Ammon's horn (tissue), 1 donor: ENCODE measurements at regions not wholly inside any gene's neighbourhood (a gene's known extent, or its start where the extent isn't known, plus 50 kb on each side); places are given as distances from the start of the nearest gene placed in this dataset.

Experiments used
- DNase-seq: peaks from one replicate; pipeline ENCODE4 v3.0.0-alpha.2; 2016; ENCODE audit warnings: low spot score

DNA sequence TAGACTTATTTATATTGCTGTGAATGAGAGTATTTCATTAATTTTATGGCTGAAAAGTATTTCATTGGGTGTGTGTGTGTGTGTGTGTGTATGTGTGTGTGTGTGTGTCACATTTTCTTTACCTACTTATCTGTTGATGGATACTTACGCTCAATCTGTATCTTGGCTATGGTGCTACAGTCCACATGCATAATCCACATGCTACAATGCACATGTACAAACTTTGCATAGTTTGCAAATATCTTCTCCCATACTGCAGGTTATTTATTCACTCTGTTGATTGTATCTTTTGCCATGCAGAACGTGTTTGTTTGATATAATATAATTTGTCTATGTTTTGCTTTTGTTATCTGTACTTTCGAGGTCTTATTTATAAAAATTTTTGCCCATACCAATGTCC, 167.8 kb downstream of the RAB28 start:
- DNase-seq = no peak

DNA sequence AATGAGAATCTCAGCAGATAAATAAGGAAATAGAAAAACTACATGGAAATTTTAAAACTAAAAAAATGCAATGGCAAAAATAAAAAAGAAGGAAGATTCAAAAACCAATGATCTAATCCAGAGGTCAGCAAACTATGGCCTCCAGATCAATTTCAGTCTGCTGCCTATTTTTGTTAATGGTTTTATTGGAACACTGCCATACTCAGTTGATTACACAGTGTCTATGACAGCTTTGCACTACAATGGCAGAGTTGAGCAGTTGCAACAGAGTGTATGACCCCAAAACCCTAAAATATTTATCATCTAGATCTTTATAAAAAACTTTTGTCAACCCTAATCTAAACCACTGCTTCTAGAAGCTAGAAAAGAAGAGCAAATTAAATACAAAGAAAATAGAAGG, 170.3 kb downstream of the RAB28 start:
- DNase-seq = no peak

- DNase-seq = no peak
Measured at GRCh38 chr4:13312264-13312663, 171.9 kb downstream of the RAB28 start.

DNA sequence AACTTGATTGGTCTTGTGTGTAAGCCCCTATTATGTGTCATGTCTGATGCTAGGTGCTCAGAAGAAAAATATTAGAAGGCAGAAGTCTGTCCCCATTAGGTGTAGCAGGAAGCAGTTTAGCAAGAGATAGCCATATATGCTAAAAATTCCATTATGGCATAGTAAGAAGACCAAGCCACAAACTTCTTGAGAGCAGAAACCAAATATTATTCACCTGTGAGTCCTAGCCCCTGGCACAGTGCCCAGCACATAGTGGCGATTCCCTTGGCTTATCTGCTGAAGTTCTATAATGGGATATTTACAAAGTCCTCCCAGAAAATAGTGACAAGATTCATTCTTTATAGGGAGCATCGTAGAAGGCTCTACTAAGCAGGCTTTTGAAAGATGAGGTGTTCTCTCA, 174.4 kb downstream of the RAB28 start:
- no peak for DNase-seq

DNA sequence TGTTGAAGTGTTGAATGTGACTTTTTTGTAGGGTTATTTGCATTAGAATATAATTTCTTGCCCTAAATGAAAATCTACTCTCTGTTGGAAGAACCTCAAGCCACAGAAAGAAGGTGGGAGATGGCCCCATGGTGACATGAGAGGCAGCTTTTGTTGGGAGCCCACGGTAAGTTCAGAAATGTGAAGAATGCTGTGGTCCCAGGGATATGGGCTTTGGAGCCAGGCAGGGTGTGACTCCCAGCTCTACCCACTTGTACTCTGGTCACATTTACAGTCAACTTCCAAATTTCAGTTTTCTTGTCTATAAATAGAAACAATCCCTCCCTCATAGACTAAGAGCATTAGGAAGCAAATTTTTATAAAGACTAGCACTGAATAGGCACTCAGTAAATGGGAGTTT, 177.8 kb downstream of the RAB28 start:
- DNase-seq = no peak

GRCh38 chr4:13302876-13303275, 181.3 kb downstream of the RAB28 start:
- no peak for DNase-seq

DNA sequence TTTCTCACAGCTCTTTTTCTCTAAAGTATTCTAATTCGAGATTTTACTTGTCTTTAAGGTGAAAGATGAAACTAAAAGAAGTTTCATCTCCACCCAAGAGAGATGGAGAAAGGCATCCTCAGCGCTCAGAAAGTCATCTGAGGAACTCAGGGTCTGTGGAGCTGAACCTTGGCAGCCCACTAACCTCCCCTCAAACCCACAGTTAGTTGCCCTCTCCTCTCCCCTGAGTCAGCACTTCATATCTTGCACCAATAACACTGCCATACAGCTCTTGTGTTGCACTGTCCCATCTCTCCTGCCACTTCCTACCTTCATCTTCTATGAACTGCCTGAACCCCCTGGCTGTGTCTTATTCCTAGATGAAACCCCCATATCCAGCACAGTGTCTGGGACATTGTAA, 184.8 kb downstream of the RAB28 start:
- DNase-seq = no peak

DNA sequence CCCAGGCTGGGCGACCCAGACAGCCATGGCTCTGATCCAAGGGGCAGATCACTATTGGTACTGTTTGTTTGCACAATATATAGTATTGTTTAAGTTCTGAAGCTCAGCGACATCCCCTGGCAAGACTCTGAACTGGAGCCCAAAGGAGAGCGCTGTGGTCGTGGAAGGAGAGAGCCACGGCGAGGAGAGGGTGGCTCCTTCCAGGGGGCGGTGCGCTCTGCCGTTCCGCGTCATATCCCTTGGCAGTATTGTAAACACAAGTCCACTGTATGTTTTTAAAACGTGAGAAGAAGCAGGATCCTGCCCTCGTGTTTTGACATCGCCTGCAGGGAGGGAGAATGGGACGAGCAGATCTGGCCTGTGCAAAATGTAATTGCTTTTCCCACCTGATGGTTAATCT, 185.5 kb downstream of the RAB28 start:
- DNase-seq = no peak

DNA sequence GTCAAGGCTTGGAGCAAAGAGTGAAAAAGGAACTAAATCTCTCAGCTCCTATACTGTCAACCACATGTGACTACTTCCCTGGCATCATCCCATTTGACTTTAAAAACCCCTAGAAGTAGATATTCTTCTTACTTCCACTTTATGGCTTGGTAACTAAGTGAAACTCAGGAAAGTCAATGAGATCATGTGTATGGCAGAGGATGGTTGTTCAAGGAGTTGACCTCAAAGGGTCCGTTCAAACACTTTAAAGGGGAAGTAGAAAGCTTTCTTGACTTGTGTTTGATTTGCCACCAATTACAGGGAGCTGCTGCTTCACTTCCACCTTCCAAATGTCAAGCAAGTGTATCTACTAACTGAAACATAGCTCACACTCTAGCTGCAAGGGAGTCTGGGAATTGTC, 187.2 kb downstream of the RAB28 start:
- DNase-seq = no peak

- no peak for DNase-seq
Measured at GRCh38 chr4:13294961-13295605, 189.1 kb downstream of the RAB28 start.

- DNase-seq = no peak
Measured at GRCh38 chr4:13292372-13292771, 191.8 kb downstream of the RAB28 start.

- no peak for DNase-seq
Measured at GRCh38 chr4:13289391-13289790, 194.7 kb downstream of the RAB28 start.

DNA sequence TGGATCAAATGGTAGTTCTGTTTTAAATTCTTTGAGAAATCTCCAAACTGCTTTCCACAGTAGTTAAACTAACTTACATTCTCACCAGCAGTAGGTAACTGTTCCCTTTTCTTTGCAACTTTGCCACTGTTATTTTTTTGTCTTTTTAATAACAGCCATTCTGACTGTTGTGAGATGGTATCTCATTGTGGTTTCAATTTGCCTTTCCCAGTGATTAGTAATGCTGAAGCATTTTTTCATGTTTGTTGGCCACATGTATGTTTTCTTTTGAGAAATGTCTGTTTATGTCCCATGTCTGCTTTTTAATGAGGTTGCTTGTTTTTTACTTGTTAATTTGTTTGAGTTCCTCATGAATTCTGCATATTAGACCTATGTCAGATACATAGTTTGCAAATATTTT, 198.8 kb downstream of the RAB28 start:
- DNase-seq = no peak

DNA sequence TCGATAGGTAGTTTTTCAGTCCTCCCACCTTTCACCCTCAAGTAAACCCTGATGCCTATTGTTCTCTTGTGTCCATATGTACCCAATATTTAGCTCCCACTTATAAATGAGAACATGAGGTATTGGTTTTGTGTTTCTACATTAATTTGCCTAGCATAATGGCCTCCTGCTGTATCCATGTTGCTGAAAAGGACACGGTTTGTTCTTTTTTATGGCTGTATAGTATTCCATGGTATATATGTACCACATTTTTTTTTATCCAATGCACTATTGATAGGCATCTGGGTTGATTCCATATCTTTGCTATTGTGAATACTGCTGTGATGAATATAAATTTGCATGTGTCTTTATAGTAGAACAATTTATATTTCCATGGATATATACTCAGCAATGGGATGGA, 199.2 kb downstream of the RAB28 start:
- no peak for DNase-seq

DNA sequence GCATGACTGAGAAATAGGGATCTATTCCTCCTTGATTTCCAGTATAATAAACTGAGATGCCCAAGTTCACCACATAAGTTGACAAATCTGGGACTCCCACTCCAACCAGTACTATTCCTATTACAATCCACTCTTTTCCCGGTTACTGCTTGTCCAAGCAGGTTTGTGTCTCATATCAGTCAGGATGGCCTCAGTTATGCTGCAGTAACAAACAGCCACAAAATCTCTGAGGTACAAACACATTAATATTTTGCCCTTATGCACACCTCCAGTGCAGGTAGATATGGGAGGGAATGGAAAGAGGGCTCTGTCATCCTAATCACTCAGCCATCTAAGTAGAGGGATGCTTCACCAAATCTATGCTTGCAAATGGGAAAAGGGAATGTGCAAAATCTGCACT, 207.8 kb downstream of the RAB28 start:
- DNase-seq = no peak

DNA sequence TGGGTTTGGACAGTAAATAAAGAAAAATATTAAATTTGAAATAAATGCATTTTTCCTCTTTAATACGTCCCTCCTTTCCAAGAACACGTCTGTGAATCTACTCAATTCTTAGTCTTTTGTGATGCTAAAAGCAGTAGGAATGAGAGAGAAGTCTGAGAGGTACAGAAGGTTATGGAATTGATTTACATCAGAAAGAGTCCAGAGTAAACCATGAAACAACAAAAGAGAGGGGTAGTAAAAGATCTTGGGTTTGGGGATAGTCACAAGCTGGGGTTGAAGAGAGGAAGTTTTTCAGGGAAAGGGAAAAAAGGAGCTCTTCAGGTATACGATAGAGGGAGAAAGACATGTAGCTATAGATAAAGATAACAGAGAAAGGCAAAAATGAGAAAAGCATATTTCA, 215.4 kb downstream of the RAB28 start:
- no peak for DNase-seq

- DNase-seq = no peak
Measured at GRCh38 chr4:13268165-13268564, 216.0 kb downstream of the RAB28 start.

GRCh38 chr4:13267091-13267490, 217.0 kb downstream of the RAB28 start:
- DNase-seq = no peak

- DNase-seq = no peak
Measured at GRCh38 chr4:13266687-13267086, 217.5 kb downstream of the RAB28 start.

DNA sequence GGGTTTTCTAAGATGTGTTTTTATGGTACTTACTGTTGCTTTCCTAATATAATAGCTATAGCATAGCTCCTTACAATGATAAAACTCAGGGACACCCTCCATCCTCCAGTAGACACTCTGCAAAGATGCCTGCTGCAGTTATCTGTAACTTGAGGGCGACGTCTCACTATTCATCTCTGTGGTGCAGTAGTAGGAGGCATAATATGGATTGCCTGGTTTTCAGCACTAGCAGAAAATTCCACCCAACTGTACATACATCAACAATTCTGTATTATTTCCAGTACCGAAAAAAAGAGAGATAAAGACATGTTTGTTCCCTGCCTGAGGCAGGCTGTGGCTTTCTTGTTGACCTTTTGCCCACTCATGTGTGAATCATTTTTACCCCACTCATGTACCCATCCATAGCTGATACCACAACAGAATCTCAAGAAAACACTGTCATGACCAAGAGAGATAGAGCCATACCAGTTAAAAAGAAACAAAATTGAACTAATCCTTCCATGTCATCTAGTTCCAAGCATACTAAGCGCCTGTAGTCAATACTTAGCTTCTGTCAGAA, 220.1 kb downstream of the RAB28 start:
- no peak for DNase-seq

DNA sequence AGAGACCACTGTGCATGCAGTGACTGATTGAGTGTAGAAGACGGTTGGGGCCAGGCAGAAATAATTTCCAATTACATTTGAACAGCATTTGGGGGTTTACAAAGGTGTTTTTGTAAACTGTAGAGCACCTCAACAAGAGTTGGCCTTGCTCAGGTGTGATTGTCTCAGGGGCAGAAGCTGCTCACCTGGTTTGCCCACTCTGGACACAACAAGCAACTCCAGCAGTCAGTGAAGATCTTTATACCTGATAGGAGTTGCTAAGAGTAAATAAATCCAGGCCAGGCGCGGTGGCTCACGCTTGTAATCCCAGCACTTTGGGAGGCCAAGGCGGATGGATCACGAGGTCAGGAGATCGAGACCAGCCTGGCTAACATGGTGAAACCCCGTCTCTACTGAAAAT, 221.3 kb downstream of the RAB28 start:
- DNase-seq = no peak

- no peak for DNase-seq
Measured at GRCh38 chr4:13261486-13262257, 222.5 kb downstream of the RAB28 start.

- DNase-seq = no peak
Measured at GRCh38 chr4:13260513-13260912, 223.6 kb downstream of the RAB28 start.

- DNase-seq = no peak
Measured at GRCh38 chr4:13250263-13250662, 233.9 kb downstream of the RAB28 start.
